Activated CD4-positive, alpha-beta T cell treated with anti-CD3 and anti-CD28 coated beads, Interleukin-2, amount 10 ng/mL, durations not matched to agents 24 days and 14 days (primary cell): ENCODE measurements at regions not wholly inside any gene's neighbourhood (a gene's known extent, or its start where the extent isn't known, plus 50 kb on each side); places are given as distances from the start of the nearest gene placed in this dataset.

Experiments
- DNase-seq: peaks from one replicate; pipeline ENCODE4 v3.0.0; 2022
- H3K27ac Mint-ChIP-seq: one replicate; pipeline ENCODE4 v1.8.0; 2022; ENCODE audit warnings: mild to moderate bottlenecking, mixed read lengths
- H3K27me3 Mint-ChIP-seq: one replicate; pipeline ENCODE4 v1.8.0; 2022; ENCODE audit warnings: mixed read lengths
- H3K36me3 Mint-ChIP-seq: one replicate; pipeline ENCODE4 v1.8.0; 2022; ENCODE audit warnings: low read depth, mild to moderate bottlenecking, mixed read lengths
- H3K4me1 Mint-ChIP-seq: one replicate; pipeline ENCODE4 v1.8.0; 2021; ENCODE audit warnings: mixed read lengths
- H3K4me3 Mint-ChIP-seq: one replicate; pipeline ENCODE4 v1.8.0; 2022; ENCODE audit warnings: mild to moderate bottlenecking, moderate library complexity, mixed read lengths
- H3K9me3 Mint-ChIP-seq: one replicate; pipeline ENCODE4 v1.8.0; 2021; ENCODE audit warnings: mixed read lengths
- intact Hi-C: fragments of 100-400 bp; cut with micrococcal nuclease; formaldehyde crosslinking; loops from one replicate; pipeline ENCODE4 v1.15.1; 2023

GRCh38 chr2:11016735-11017388, 105.1 kb downstream of the KCNF1 start:
- Mint-ChIP-seq H3K4me1 (no peaks in the 10 kb centered on the region), H3K4me3 (no peak overlapping the region), H3K9me3 (no peaks in the 10 kb centered on the region), H3K27ac (no peak overlapping the region), H3K27me3 (peaks cover 10% of the 10 kb centered on the region), H3K36me3 (no peaks in the 10 kb centered on the region)
- no peak for DNase-seq
- intact Hi-C loops = no loop called here

GRCh38 chr2:11017921-11018320, 106.2 kb downstream of the KCNF1 start:
- H3K4me1 Mint-ChIP-seq = no peaks in the 10 kb centered on the region
- DNase-seq = no peak
- H3K9me3 Mint-ChIP-seq = no peaks in the 10 kb centered on the region
- intact Hi-C loops = no loop called here
- H3K36me3 Mint-ChIP-seq = no peaks in the 10 kb centered on the region
- peaks cover 10% of the 10 kb centered on the region for H3K27me3 Mint-ChIP-seq
- no peak overlapping the region for H3K27ac Mint-ChIP-seq
- no peak overlapping the region for H3K4me3 Mint-ChIP-seq

- H3K4me3 Mint-ChIP-seq = no peak overlapping the region
- no peak for DNase-seq
Measured at GRCh38 chr2:11018651-11019185, 107.0 kb downstream of the KCNF1 start.

GRCh38 chr2:11019614-11020013, 107.9 kb downstream of the KCNF1 start:
- Mint-ChIP-seq H3K9me3 (no peaks in the 10 kb centered on the region), H3K27ac (no peak overlapping the region), H3K4me1 (no peaks in the 10 kb centered on the region), H3K4me3 (no peak overlapping the region), H3K27me3 (peaks cover 10% of the 10 kb centered on the region), H3K36me3 (no peaks in the 10 kb centered on the region)
- intact Hi-C loops = no loop called here
- DNase-seq = no peak

More at GRCh38 chr2:11018651-11019185, 107.0 kb downstream of the KCNF1 start:
- Mint-ChIP-seq H3K9me3 (no peaks in the 10 kb centered on the region), H3K27ac (no peak overlapping the region), H3K27me3 (peaks cover 10% of the 10 kb centered on the region), H3K4me1 (no peaks in the 10 kb centered on the region), H3K36me3 (no peaks in the 10 kb centered on the region)
- intact Hi-C loops = no loop called here

- H3K27ac Mint-ChIP-seq = no peak overlapping the region
- no peak for DNase-seq
- peaks cover 7% of the 10 kb centered on the region for H3K27me3 Mint-ChIP-seq
- no peaks in the 10 kb centered on the region for H3K9me3 Mint-ChIP-seq
- no peak overlapping the region for H3K4me3 Mint-ChIP-seq
- intact Hi-C loops = no loop called here
- H3K4me1 Mint-ChIP-seq = no peaks in the 10 kb centered on the region
- H3K36me3 Mint-ChIP-seq = no peaks in the 10 kb centered on the region
Measured at GRCh38 chr2:11022064-11022463, 110.3 kb downstream of the KCNF1 start.

GRCh38 chr2:11022591-11023273, 111.0 kb downstream of the KCNF1 start:
- Mint-ChIP-seq H3K27me3 (peaks cover 6% of the 10 kb centered on the region), H3K27ac (no peak overlapping the region), H3K4me1 (no peaks in the 10 kb centered on the region), H3K4me3 (no peak overlapping the region), H3K9me3 (no peaks in the 10 kb centered on the region), H3K36me3 (no peaks in the 10 kb centered on the region)
- intact Hi-C loops = no loop called here
- no peak for DNase-seq

GRCh38 chr2:11023326-11024258, 111.9 kb downstream of the KCNF1 start:
- intact Hi-C loops = no loop called here
- Mint-ChIP-seq H3K27me3 (peaks cover 3% of the 10 kb centered on the region), H3K4me1 (no peaks in the 10 kb centered on the region), H3K36me3 (no peaks in the 10 kb centered on the region), H3K4me3 (no peak overlapping the region), H3K9me3 (no peaks in the 10 kb centered on the region), H3K27ac (no peak overlapping the region)
- DNase-seq = no peak

GRCh38 chr2:11024259-11024645, 112.5 kb downstream of the KCNF1 start:
- Mint-ChIP-seq H3K4me3 (no peak overlapping the region), H3K9me3 (no peaks in the 10 kb centered on the region), H3K27ac (no peak overlapping the region), H3K36me3 (no peaks in the 10 kb centered on the region), H3K4me1 (no peaks in the 10 kb centered on the region), H3K27me3 (no peaks in the 10 kb centered on the region)
- DNase-seq = no peak
- intact Hi-C loops = no loop called here

GRCh38 chr2:11024687-11025086, 113.0 kb downstream of the KCNF1 start:
- Mint-ChIP-seq H3K36me3 (no peaks in the 10 kb centered on the region), H3K4me1 (no peaks in the 10 kb centered on the region), H3K27me3 (peaks cover 2% of the 10 kb centered on the region), H3K4me3 (no peak overlapping the region), H3K27ac (no peak overlapping the region), H3K9me3 (no peaks in the 10 kb centered on the region)
- DNase-seq = no peak
- intact Hi-C loops = no loop called here

GRCh38 chr2:11026286-11026921, 114.7 kb downstream of the KCNF1 start:
- no peaks in the 10 kb centered on the region for H3K36me3 Mint-ChIP-seq
- no peaks in the 10 kb centered on the region for H3K4me1 Mint-ChIP-seq
- no peak overlapping the region for H3K4me3 Mint-ChIP-seq
- no peak overlapping the region for H3K27ac Mint-ChIP-seq
- H3K27me3 Mint-ChIP-seq = peaks cover 7% of the 10 kb centered on the region
- intact Hi-C loops = no loop called here
- no peak for DNase-seq
- H3K9me3 Mint-ChIP-seq = no peaks in the 10 kb centered on the region

- Mint-ChIP-seq H3K27ac (no peak overlapping the region), H3K4me3 (no peak overlapping the region), H3K36me3 (no peaks in the 10 kb centered on the region), H3K4me1 (no peaks in the 10 kb centered on the region), H3K27me3 (peaks cover 7% of the 10 kb centered on the region), H3K9me3 (no peaks in the 10 kb centered on the region)
- intact Hi-C loops = no loop called here
- DNase-seq = no peak
Measured at GRCh38 chr2:11027195-11027594, 115.5 kb downstream of the KCNF1 start.

- intact Hi-C loops = no loop called here
- Mint-ChIP-seq H3K36me3 (no peaks in the 10 kb centered on the region), H3K4me1 (no peaks in the 10 kb centered on the region), H3K4me3 (no peak overlapping the region), H3K27ac (no peak overlapping the region), H3K9me3 (no peaks in the 10 kb centered on the region), H3K27me3 (peaks cover 11% of the 10 kb centered on the region)
- DNase-seq = no peak
Measured at GRCh38 chr2:11028407-11028916, 116.7 kb downstream of the KCNF1 start.

GRCh38 chr2:11029136-11029535, 117.4 kb downstream of the KCNF1 start:
- no peaks in the 10 kb centered on the region for H3K4me1 Mint-ChIP-seq
- intact Hi-C loops = no loop called here
- H3K9me3 Mint-ChIP-seq = no peaks in the 10 kb centered on the region
- peaks cover 11% of the 10 kb centered on the region for H3K27me3 Mint-ChIP-seq
- H3K4me3 Mint-ChIP-seq = no peak overlapping the region
- no peak for DNase-seq
- H3K27ac Mint-ChIP-seq = no peak overlapping the region
- H3K36me3 Mint-ChIP-seq = no peaks in the 10 kb centered on the region
